ENCODE measurements at regions not wholly inside any gene's neighbourhood (a gene's known extent, or its start where the extent isn't known, plus 50 kb on each side); places are given as distances from the start of the nearest gene placed in this dataset.
"Not testable (repeated sequence)": the region's sequence is repeated elsewhere in the genome, so short reads cannot be mapped to it uniquely, and the experiment has no call there.

DNA sequence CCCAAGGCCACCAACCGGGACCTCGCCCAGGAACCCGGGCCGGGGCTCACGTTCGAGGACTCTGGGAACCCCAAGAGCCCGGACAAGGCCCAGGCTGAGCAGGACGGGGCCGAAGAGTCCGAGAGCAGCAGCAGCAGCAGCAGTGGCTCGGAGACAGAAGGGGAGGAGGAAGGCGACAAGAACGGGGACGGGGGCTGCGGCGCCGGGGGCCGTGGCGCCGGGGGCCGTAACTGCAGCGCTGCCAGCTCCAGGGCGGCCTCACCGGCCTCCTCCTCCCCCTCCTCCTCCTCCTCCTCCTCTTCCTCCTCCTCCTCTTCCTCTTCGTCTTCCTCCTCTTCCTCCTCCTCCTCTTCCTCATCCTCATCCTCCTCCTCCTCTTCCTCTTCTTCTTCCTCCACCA, 128.4 kb downstream of the ZNF479 start:
- TF ChIP-seq CTCF, POLR2AphosphoS5, POLR2A, EP300 (IDR thresholded peaks at IDR 0.05): not testable (repeated sequence)
